Nephron progenitor cell (in vitro differentiated cells): ENCODE measurements at regions not wholly inside any gene's neighbourhood (a gene's known extent, or its start where the extent isn't known, plus 50 kb on each side); places are given as distances from the start of the nearest gene placed in this dataset.
A peak's percentile ranks its signal among the peaks of the same experiment; 100 is the strongest.

Experiments
- DNase-seq: peaks from one replicate; pipeline ENCODE4 v3.0.0; 2021
- H3K27ac Mint-ChIP-seq: 2 replicates; pipeline ENCODE4 v1.8.0; 2021; ENCODE audit warnings: mild to moderate bottlenecking, moderate library complexity, mixed read lengths
- H3K27me3 Mint-ChIP-seq: 2 replicates; pipeline ENCODE4 v1.8.0; 2021; ENCODE audit warnings: mild to moderate bottlenecking, low read depth, mixed read lengths; ENCODE audit not compliant: poor library complexity
- H3K36me3 Mint-ChIP-seq: 2 replicates; pipeline ENCODE4 v1.8.0; 2021; ENCODE audit warnings: low read depth, mixed read lengths
- H3K4me1 Mint-ChIP-seq: 2 replicates; pipeline ENCODE4 v1.8.0; 2021; ENCODE audit warnings: mixed read lengths
- H3K4me3 Mint-ChIP-seq: 2 replicates; pipeline ENCODE4 v1.8.0; 2021; ENCODE audit warnings: mild to moderate bottlenecking, moderate library complexity, mixed read lengths
- H3K9me3 Mint-ChIP-seq: 2 replicates; pipeline ENCODE4 v1.8.0; 2021; ENCODE audit warnings: mild to moderate bottlenecking, moderate library complexity, mixed read lengths
- CTCF ChIP-seq: fragments of 200-600 bp; sonication (generic); IDR thresholded peaks from 2 replicates; pipeline ENCODE4 v1.5.0; 2021; ENCODE audit warnings: antibody characterized with exemption

- Mint-ChIP-seq H3K27me3 (peaks cover 3% of the 10 kb centered on the region), H3K4me1 (peaks cover 40% of the 10 kb centered on the region), H3K36me3 (no peaks in the 10 kb centered on the region), H3K4me3 (no peak overlapping the region), H3K9me3 (no peaks in the 10 kb centered on the region), H3K27ac (no peak overlapping the region)
- no peak for DNase-seq
- TF ChIP-seq CTCF: no peak
Observed at GRCh38 chr13:26954976-26955375, 194.4 kb upstream of the GPR12 start.

DNA sequence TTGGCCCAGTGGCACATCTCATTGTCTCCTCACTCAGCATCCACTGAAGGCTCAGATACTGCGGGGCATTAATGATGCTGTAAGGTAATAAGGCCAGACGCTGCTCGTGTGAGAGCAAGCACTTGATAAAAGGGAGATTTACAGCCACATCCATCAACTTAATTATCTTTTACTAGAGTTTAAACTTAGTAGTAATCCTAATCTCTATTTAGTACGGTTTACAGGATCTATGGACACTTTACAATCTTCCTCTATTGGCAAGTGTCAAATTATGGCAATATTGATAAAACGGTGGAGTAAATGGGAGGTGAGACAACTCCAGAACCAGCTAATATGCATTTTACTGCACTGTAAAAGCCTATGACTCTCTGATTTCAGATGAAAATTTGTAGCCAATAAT lies 192.7 kb upstream of the GPR12 start:
- TF ChIP-seq CTCF: no peak
- Mint-ChIP-seq H3K4me1 (peaks cover 40% of the 10 kb centered on the region), H3K27ac (no peak overlapping the region), H3K36me3 (no peaks in the 10 kb centered on the region), H3K4me3 (no peak overlapping the region), H3K9me3 (no peaks in the 10 kb centered on the region), H3K27me3 (no peaks in the 10 kb centered on the region)
- no peak for DNase-seq

GRCh38 chr13:26952551-26953143 lies 192.1 kb upstream of the GPR12 start:
- Mint-ChIP-seq H3K4me1 (peaks cover 42% of the 10 kb centered on the region), H3K4me3 (no peak overlapping the region), H3K27ac (no peak overlapping the region), H3K27me3 (no peaks in the 10 kb centered on the region), H3K9me3 (no peaks in the 10 kb centered on the region), H3K36me3 (no peaks in the 10 kb centered on the region)
- TF ChIP-seq CTCF: no peak
- DNase-seq: no peak

- Mint-ChIP-seq H3K27me3 (no peaks in the 10 kb centered on the region), H3K9me3 (no peaks in the 10 kb centered on the region), H3K4me3 (no peak overlapping the region), H3K36me3 (no peaks in the 10 kb centered on the region), H3K4me1 (peaks cover 34% of the 10 kb centered on the region), H3K27ac (peak overlapping the region; percentile 79)
- no peak for DNase-seq
- no peak for TF ChIP-seq CTCF
Observed at GRCh38 chr13:26951581-26952177, 191.1 kb upstream of the GPR12 start.

DNA sequence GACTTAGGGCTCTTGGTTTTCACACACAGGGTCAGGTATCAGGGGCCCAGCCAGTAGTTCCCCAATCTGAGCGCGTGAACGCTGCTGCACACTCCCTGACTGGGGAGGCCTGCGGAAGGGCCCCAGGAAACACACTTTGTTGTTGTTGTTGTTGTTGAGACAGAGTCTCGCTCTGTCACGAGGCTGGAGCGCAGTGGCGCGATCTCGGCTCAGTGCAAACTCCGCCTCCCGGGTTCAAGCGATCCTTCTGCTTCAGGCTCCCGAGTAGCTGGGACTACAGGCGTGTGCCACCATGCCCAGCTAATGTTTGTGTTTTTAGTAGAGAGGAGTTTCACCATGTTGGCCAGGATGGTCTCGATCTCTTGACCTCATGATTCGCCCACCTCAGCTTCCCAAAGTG lies 190.4 kb upstream of the GPR12 start:
- H3K36me3 Mint-ChIP-seq: no peaks in the 10 kb centered on the region
- no peak overlapping the region for H3K27ac Mint-ChIP-seq
- no peak overlapping the region for H3K4me3 Mint-ChIP-seq
- H3K9me3 Mint-ChIP-seq: no peaks in the 10 kb centered on the region
- no peaks in the 10 kb centered on the region for H3K27me3 Mint-ChIP-seq
- H3K4me1 Mint-ChIP-seq: peaks cover 27% of the 10 kb centered on the region
- TF ChIP-seq CTCF: no peak
- DNase-seq: no peak

GRCh38 chr13:26950546-26950945 lies 190.0 kb upstream of the GPR12 start:
- DNase-seq: no peak
- no peaks in the 10 kb centered on the region for H3K27me3 Mint-ChIP-seq
- H3K4me3 Mint-ChIP-seq: no peak overlapping the region
- H3K36me3 Mint-ChIP-seq: no peaks in the 10 kb centered on the region
- no peak for TF ChIP-seq CTCF
- no peak overlapping the region for H3K27ac Mint-ChIP-seq
- H3K9me3 Mint-ChIP-seq: no peaks in the 10 kb centered on the region
- H3K4me1 Mint-ChIP-seq: peaks cover 27% of the 10 kb centered on the region
